ENCODE measurements at regions not wholly inside any gene's neighbourhood (a gene's known extent, or its start where the extent isn't known, plus 50 kb on each side); places are given as distances from the start of the nearest gene placed in this dataset.
A peak's percentile ranks its signal among the peaks of the same experiment; 100 is the strongest.

DNA sequence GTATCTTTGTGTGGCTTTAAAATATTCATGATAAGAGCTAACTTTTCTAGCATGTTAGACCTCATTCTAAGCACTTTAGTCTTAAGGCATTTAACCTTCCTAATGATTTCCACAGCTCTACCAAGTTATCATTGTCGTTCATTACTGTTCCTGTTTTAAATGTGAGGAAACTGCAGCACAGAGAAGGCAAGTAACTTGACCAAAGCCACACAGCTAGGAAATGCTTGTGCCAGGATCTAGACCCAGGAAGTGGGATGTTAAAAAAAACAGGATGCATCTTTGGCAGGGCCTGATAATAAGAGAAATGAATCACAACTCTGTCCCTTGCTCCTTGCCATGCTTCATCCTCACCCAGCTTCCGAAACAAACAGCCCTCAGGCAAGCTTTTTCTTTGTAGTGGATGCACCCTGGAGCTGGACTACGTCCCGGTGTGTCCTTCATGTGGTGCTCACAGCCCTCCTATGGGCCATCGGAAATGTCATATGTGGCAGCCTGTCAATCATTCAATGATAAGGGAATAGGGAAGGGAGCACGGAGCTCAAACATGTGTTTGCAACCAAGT lies 196.9 kb upstream of the RREB1 start:
- TF ChIP-seq, protein P1, sequence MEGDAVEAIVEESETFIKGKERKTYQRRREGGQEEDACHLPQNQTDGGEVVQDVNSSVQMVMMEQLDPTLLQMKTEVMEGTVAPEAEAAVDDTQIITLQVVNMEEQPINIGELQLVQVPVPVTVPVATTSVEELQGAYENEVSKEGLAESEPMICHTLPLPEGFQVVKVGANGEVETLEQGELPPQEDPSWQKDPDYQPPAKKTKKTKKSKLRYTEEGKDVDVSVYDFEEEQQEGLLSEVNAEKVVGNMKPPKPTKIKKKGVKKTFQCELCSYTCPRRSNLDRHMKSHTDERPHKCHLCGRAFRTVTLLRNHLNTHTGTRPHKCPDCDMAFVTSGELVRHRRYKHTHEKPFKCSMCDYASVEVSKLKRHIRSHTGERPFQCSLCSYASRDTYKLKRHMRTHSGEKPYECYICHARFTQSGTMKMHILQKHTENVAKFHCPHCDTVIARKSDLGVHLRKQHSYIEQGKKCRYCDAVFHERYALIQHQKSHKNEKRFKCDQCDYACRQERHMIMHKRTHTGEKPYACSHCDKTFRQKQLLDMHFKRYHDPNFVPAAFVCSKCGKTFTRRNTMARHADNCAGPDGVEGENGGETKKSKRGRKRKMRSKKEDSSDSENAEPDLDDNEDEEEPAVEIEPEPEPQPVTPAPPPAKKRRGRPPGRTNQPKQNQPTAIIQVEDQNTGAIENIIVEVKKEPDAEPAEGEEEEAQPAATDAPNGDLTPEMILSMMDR (IDR thresholded peaks at IDR 0.05; ENCODE audit: unreplicated experiment) = no peak
- no peak overlapping the region for H3K27ac Mint-ChIP-seq
- no peaks in the 10 kb centered on the region for H3K36me3 Mint-ChIP-seq
- peaks cover 5% of the 10 kb centered on the region for H3K27me3 Mint-ChIP-seq (ENCODE audit: low read depth)
- peaks cover 22% of the 10 kb centered on the region for H3K4me1 Mint-ChIP-seq
- H3K9me3 Mint-ChIP-seq = no peaks in the 10 kb centered on the region
- no peak overlapping the region for H3K4me3 Mint-ChIP-seq
- no peak for DNase-seq (ENCODE audit: low spot score in 2 of 2, unreplicated experiment in 2 of 2)

DNA sequence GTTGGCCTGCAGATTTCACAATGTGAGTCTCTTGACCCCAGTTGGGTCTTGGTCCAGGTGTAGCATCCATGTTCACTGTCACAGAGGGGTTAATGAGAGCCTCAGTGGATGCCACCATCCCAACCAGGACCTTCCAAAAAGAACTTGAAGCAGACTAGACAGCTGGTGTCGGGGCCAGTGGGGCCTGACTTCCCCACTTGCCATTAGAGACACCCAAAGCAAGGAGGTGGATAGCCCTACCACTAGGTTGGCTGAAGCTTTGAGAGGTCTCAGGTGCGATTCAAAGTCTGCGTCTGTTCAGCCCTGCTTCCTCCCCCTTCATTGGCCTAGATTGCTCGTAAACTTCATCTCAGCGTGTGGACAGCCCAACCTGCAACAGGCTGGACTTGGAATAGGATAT lies 196.4 kb upstream of the RREB1 start:
- TF ChIP-seq, protein P1 (IDR thresholded peaks at IDR 0.05; ENCODE audit: unreplicated experiment) = no peak
- Mint-ChIP-seq H3K27me3 (ENCODE audit: low read depth) (peaks cover 5% of the 10 kb centered on the region), H3K9me3 (no peaks in the 10 kb centered on the region), H3K27ac (no peak overlapping the region), H3K36me3 (no peaks in the 10 kb centered on the region), H3K4me3 (no peak overlapping the region), H3K4me1 (peaks cover 25% of the 10 kb centered on the region)
- no peak for DNase-seq (ENCODE audit: low spot score in 2 of 2, unreplicated experiment in 2 of 2)

DNA sequence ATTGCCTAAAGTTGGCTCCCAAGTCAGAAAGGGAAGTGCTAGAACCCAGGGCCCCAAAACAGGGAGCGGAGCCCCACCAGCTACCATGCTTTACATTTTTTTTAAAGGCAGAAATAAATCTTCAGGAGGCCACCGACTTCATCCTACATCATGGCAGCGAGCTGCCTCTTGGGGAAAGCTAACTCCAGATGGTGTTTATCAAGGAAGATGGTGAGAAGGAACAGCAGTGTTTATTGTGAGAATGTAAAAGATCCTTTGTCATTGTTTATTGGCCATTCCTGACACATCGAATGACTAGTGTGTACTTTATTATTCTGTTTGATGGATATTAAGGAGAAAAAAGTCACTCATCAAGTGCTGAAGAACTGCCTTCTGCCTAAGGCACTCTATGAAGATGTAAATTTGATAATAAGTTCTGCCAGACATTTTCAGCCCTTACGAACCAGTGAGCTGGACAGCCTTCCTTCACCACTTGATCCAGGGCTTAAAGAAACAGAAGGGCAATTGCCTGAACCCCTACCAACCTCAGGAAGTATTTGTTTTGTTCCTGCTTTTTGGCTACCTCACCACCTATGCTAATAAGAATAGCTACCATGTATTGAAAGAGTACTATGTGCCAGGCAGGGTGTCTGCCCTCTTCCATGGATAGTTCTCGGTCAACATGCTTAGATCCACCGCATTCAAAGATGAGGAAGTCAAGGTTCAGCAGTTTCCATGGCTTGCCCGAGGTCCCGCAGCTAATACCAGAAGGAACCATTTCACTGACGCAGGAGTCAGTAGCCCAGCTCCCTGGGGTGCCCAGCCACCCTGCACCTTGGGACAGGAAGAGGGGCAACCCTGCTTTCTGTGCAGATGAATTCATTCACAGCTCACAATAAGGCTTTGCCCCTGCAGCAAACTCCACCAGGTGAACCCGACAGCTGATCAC lies 194.7 kb upstream of the RREB1 start:
- H3K4me3 Mint-ChIP-seq = no peak overlapping the region
- no peaks in the 10 kb centered on the region for H3K9me3 Mint-ChIP-seq
- H3K27me3 Mint-ChIP-seq (ENCODE audit: low read depth) = peaks cover 5% of the 10 kb centered on the region
- TF ChIP-seq, protein P1 (IDR thresholded peaks at IDR 0.05; ENCODE audit: unreplicated experiment) = no peak
- H3K4me1 Mint-ChIP-seq = peaks cover 25% of the 10 kb centered on the region
- H3K27ac Mint-ChIP-seq = no peak overlapping the region
- no peak for DNase-seq (ENCODE audit: low spot score in 2 of 2, unreplicated experiment in 2 of 2)
- no peaks in the 10 kb centered on the region for H3K36me3 Mint-ChIP-seq

DNA sequence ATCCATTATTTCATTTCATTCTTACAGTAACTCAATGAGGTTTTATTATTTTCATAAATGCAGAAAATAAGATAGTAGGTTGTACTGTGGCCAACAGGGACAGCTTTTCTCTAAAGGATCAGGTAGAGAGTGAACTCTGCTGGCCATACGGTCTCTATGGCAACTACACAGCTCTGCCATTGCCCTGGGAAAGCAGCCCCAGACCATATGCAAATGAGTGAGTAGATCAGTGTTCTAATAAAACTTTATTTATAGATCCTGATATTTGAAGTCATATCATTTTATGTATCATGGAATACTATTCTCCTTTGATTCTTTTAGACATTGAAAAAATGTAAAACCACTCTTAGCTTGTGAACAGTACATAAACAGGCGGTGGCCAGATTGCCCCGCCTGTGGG lies 192.5 kb upstream of the RREB1 start:
- H3K36me3 Mint-ChIP-seq = no peaks in the 10 kb centered on the region
- peaks cover under 1% of the 10 kb centered on the region for H3K27me3 Mint-ChIP-seq (ENCODE audit: low read depth)
- H3K4me1 Mint-ChIP-seq = peaks cover 25% of the 10 kb centered on the region
- H3K27ac Mint-ChIP-seq = no peak overlapping the region
- no peak for DNase-seq (ENCODE audit: low spot score in 2 of 2, unreplicated experiment in 2 of 2)
- TF ChIP-seq, protein P1 (IDR thresholded peaks at IDR 0.05; ENCODE audit: unreplicated experiment) = no peak
- no peaks in the 10 kb centered on the region for H3K9me3 Mint-ChIP-seq
- H3K4me3 Mint-ChIP-seq = no peak overlapping the region

DNA sequence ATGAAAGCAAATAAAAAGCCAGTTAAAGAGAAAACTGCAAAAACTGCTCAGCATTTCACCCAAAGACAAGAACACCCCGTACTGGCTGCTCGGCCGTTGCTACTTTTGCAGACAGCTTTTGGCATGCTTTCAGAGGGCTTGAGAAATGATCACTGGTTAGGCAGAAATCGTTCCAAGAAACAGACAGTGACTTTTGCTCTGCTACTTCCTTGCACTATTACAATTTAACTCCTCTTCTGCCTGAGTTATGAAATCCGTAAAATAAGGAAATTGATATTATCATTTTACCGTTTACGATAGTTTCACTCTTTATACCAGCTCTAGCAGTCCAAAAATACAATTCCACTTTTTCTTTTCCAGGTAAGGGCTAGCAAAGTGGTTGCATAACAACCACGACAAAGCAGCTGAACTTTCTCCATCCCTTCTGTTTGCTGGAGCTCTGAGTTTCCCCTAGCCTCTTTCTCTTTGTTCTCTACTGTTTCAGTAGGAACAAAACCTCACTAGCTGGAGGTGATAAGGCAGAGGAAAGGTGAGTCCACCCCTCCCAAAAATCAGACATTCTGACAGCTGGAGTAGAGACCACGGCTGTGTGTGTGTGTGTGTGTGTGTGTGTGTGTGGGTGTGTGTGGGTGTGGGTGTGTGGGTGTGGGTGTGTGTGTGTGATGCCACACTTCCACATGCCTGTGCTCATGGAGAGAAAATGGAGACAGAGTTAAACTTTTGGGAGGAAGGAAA lies 191.8 kb upstream of the RREB1 start:
- Mint-ChIP-seq H3K4me1 (peaks cover 25% of the 10 kb centered on the region), H3K4me3 (no peak overlapping the region), H3K9me3 (no peaks in the 10 kb centered on the region), H3K27me3 (ENCODE audit: low read depth) (no peaks in the 10 kb centered on the region), H3K36me3 (no peaks in the 10 kb centered on the region), H3K27ac (peak overlapping the region; percentile 45)
- no peak for DNase-seq (ENCODE audit: low spot score in 2 of 2, unreplicated experiment in 2 of 2)
- TF ChIP-seq, protein P1 (IDR thresholded peaks at IDR 0.05; ENCODE audit: unreplicated experiment) = no peak
